WTC11 (cell line): ENCODE measurements at regions not wholly inside any gene's neighbourhood (a gene's known extent, or its start where the extent isn't known, plus 50 kb on each side); places are given as distances from the start of the nearest gene placed in this dataset.

Experiments used
- ATAC-seq: fragments of 200-7000 bp; cut with Tn5 transposase; 2 replicates; pipeline ENCODE4 v1.10.0; 2021; ENCODE audit warnings: mild to moderate bottlenecking, moderate library complexity
- CTCF ChIA-PET: fragments of 300-600 bp; sonication (Branson Sonifier 250); formaldehyde crosslinking; loops from one replicate; lab custom pipeline; 2021; ENCODE audit warnings: antibody characterized with exemption; lab: Charles Lee
- POLR2A ChIA-PET: fragments of 350-600 bp; sonication (Branson Sonifier 250); formaldehyde crosslinking; loops from one replicate; lab custom pipeline; 2021; ENCODE audit warnings: antibody characterized with exemption; lab: Charles Lee
- DNase-seq: peaks from one replicate; pipeline ENCODE4 v3.0.0; 2021; ENCODE audit warnings: low spot score
- H3K27ac Mint-ChIP-seq: 2 replicates; pipeline ENCODE4 v1.8.0; 2021; ENCODE audit warnings: mixed read lengths
- H3K27me3 Mint-ChIP-seq: 2 replicates; pipeline ENCODE4 v1.8.0; 2021; ENCODE audit warnings: low read depth, mild to moderate bottlenecking, moderate library complexity, mixed read lengths
- H3K36me3 Mint-ChIP-seq: 2 replicates; pipeline ENCODE4 v1.8.0; 2021; ENCODE audit warnings: mixed read lengths
- H3K4me1 Mint-ChIP-seq: 2 replicates; pipeline ENCODE4 v1.8.0; 2022; ENCODE audit warnings: mixed read lengths
- H3K4me3 Mint-ChIP-seq: 2 replicates; pipeline ENCODE4 v1.8.0; 2021; ENCODE audit warnings: mild to moderate bottlenecking, moderate library complexity, mixed read lengths
- H3K9me3 Mint-ChIP-seq: 2 replicates; pipeline ENCODE4 v1.8.0; 2021; ENCODE audit warnings: mixed read lengths
- ELF4 ChIP-seq: sonication (generic); formaldehyde crosslinking; IDR thresholded peaks from 2 replicates; pipeline ENCODE4 v1.8.1; 2022; ENCODE audit warnings: low read depth, mild to moderate bottlenecking, moderate library complexity, missing genetic modification reagents
- EMX1 ChIP-seq: fragments of 250-450 bp; sonication (Bioruptor Pico); IDR thresholded peaks from 2 replicates; pipeline ENCODE4 v1.8.0; 2021; ENCODE audit warnings: mild to moderate bottlenecking
- ETV6 ChIP-seq: sonication (generic); formaldehyde crosslinking; IDR thresholded peaks from 2 replicates; pipeline ENCODE4 v1.8.1; 2022; ENCODE audit warnings: mild to moderate bottlenecking, missing genetic modification reagents
- FOXJ3 ChIP-seq: sonication (generic); formaldehyde crosslinking; IDR thresholded peaks from 2 replicates; pipeline ENCODE4 v1.9.0; 2021; ENCODE audit warnings: missing genetic modification reagents, mild to moderate bottlenecking, borderline replicate concordance
- GABPB1 ChIP-seq: sonication (generic); formaldehyde crosslinking; IDR thresholded peaks from 2 replicates; pipeline ENCODE4 v1.8.1; 2023; ENCODE audit warnings: mild to moderate bottlenecking, missing genetic modification reagents
- JUN ChIP-seq: sonication (generic); formaldehyde crosslinking; IDR thresholded peaks from 2 replicates; pipeline ENCODE4 v1.8.0; 2023; ENCODE audit warnings: mild to moderate bottlenecking, missing genetic modification reagents
- MYBL2 ChIP-seq: sonication (generic); formaldehyde crosslinking; IDR thresholded peaks from 2 replicates; pipeline ENCODE4 v1.8.1; 2023; ENCODE audit warnings: mild to moderate bottlenecking, moderate library complexity, missing genetic modification reagents
- NFATC4 ChIP-seq: fragments of 250-450 bp; sonication (Bioruptor Pico); IDR thresholded peaks from 2 replicates; pipeline ENCODE4 v1.9.0; 2021; ENCODE audit warnings: mild to moderate bottlenecking
- NFE2L1 ChIP-seq: sonication (generic); formaldehyde crosslinking; IDR thresholded peaks from 2 replicates; pipeline ENCODE4 v1.8.1; 2023; ENCODE audit warnings: missing genetic modification reagents
- NR3C1 ChIP-seq: sonication (generic); formaldehyde crosslinking; conservative IDR thresholded peaks from 2 replicates; pipeline ENCODE4 v1.8.1; 2023; ENCODE audit warnings: low read depth, mild to moderate bottlenecking, missing genetic modification reagents
- PRRX2 ChIP-seq: fragments of 250-450 bp; sonication (Bioruptor Pico); IDR thresholded peaks from 2 replicates; pipeline ENCODE4 v1.8.0; 2021; ENCODE audit warnings: mild to moderate bottlenecking
- RORB ChIP-seq: fragments of 250-450 bp; sonication (Bioruptor Pico); IDR thresholded peaks from 2 replicates; pipeline ENCODE4 v1.9.0; 2021; ENCODE audit warnings: mild to moderate bottlenecking
- SMAD3 ChIP-seq: sonication (generic); formaldehyde crosslinking; IDR thresholded peaks from 2 replicates; pipeline ENCODE4 v1.8.0; 2022; ENCODE audit warnings: missing genetic modification reagents, mild to moderate bottlenecking, borderline replicate concordance
- TEAD1 ChIP-seq: sonication (generic); formaldehyde crosslinking; IDR thresholded peaks from 2 replicates; pipeline ENCODE4 v1.8.0; 2022; ENCODE audit warnings: mild to moderate bottlenecking, missing genetic modification reagents
- TP53 ChIP-seq: sonication (generic); formaldehyde crosslinking; IDR thresholded peaks from 2 replicates; pipeline ENCODE4 v1.8.1; 2023; ENCODE audit warnings: mild to moderate bottlenecking, missing genetic modification reagents
- ZNF121 ChIP-seq: sonication (generic); formaldehyde crosslinking; IDR thresholded peaks from 2 replicates; pipeline ENCODE4 v1.8.0; 2023; ENCODE audit warnings: missing genetic modification reagents
- ZNF263 ChIP-seq: sonication (generic); formaldehyde crosslinking; IDR thresholded peaks from 2 replicates; pipeline ENCODE4 v1.8.1; 2022; ENCODE audit warnings: low read depth, mild to moderate bottlenecking, moderate library complexity, missing genetic modification reagents
- ZNF671 ChIP-seq: fragments of 250-450 bp; sonication (Bioruptor Pico); IDR thresholded peaks from 2 replicates; pipeline ENCODE4 v1.8.0; 2021; ENCODE audit warnings: mild to moderate bottlenecking
- TF ChIP-seq, protein P1 (sequence below): fragments of 250-450 bp; sonication (Bioruptor Pico); IDR thresholded peaks from 2 replicates; pipeline ENCODE4 v1.9.0; 2021; ENCODE audit warnings: mild to moderate bottlenecking
- TF ChIP-seq, protein P2 (sequence below): fragments of 250-450 bp; sonication (Bioruptor Pico); IDR thresholded peaks from 2 replicates; pipeline ENCODE4 v1.9.0; 2021; ENCODE audit warnings: mild to moderate bottlenecking, borderline replicate concordance
- TF ChIP-seq, protein P3 (sequence below): sonication (generic); formaldehyde crosslinking; IDR thresholded peaks from 2 replicates; pipeline ENCODE4 v1.8.0; 2023; ENCODE audit warnings: missing genetic modification reagents
- TF ChIP-seq, protein P4 (sequence below): fragments of 250-450 bp; sonication (Bioruptor Pico); conservative IDR thresholded peaks from 2 replicates; pipeline ENCODE4 v1.9.0; 2021; ENCODE audit warnings: mild to moderate bottlenecking
- TF ChIP-seq, protein P5 (sequence below): fragments of 250-450 bp; sonication (Bioruptor Pico); IDR thresholded peaks from 2 replicates; pipeline ENCODE4 v2.1.2; 2022; ENCODE audit warnings: mild to moderate bottlenecking, moderate library complexity
- TF ChIP-seq, protein P6 (sequence below): sonication (generic); formaldehyde crosslinking; IDR thresholded peaks from 2 replicates; pipeline ENCODE4 v1.8.0; 2022; ENCODE audit warnings: mild to moderate bottlenecking, missing genetic modification reagents
- TF ChIP-seq, protein P7 (sequence below): sonication (generic); formaldehyde crosslinking; IDR thresholded peaks from 2 replicates; pipeline ENCODE4 v1.8.1; 2022; ENCODE audit warnings: low read depth, missing genetic modification reagents, borderline replicate concordance

DNA sequence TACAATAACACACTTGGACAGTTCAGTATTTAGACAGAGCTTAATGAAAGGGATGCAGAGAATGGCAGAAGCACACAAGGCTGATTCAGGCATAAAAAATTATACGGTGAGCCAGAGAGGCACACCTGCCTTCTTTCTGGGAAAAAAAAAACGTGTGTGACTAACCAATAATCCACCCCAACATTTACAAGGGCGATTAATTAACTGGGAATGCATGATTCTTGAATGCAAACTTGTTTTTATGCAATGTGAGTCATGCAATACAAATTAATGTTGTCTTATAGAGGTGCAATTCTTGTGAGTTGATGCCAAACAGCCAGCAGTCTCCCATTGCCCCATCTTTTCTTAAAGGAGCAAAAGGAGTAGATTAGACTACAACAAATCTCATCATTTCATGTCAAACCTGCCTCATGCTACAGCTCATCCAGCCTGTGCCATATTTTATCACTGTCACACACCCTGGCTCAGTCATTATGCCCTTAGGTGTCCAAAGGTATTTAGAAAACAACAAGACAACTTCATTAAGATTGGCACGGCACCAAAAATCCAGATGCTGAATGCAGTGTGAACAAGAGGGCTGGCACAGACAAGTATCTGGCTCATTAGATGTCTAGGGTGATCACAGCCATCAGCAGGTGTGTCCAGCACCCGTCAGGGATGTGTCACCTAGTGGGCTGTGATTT, 721.1 kb downstream of the EFNB2 start:
- CTCF ChIA-PET = no interaction called here
- Mint-ChIP-seq H3K27me3 (peaks cover 54% of the 10 kb centered on the region), H3K9me3 (peaks cover 2% of the 10 kb centered on the region; the same call in 1 of the 2 replicates), H3K36me3 (no peaks in the 10 kb centered on the region)
- ATAC-seq = no peak
- TF ChIP-seq NFATC4 (no peak), MYBL2 (CRISPR knock-in tag) (no peak), RORB (CRISPR knock-in tag) (no peak), ZNF671 (CRISPR knock-in tag) (no peak), PRRX2 (CRISPR knock-in tag) (no peak), NFE2L1 (CRISPR knock-in tag) (no peak), FOXJ3 (CRISPR knock-in tag) (no peak), ZNF121 (CRISPR knock-in tag) (no peak), NR3C1 (CRISPR knock-in tag) (no peak)
- TF ChIP-seq, protein P1, sequence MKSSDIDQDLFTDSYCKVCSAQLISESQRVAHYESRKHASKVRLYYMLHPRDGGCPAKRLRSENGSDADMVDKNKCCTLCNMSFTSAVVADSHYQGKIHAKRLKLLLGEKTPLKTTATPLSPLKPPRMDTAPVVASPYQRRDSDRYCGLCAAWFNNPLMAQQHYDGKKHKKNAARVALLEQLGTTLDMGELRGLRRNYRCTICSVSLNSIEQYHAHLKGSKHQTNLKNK = no peak
- TF ChIP-seq, all 79 proteins: peak for 0
- DNase-seq = no peak
- H3K27ac Mint-ChIP-seq = no peak overlapping the region
- H3K4me3 Mint-ChIP-seq = no peak overlapping the region
- H3K4me1 Mint-ChIP-seq = peaks cover 19% of the 10 kb centered on the region
- POLR2A ChIA-PET = no interaction called here

DNA sequence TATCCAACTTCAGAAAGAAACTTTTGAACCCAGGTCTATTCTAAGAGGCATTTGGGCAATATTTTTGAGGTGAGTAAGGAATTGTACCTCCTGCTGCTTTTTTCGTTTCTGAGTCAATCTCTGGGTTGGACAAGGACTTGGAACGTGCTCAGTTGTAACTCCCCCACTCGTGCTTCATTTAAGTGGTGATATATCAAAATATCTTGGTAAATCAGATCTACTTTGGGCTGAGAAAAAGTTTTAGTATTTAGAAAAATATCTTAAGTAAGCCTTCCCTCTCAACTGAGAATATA, 728.9 kb downstream of the EFNB2 start:
- CTCF ChIA-PET = no interaction called here
- TF ChIP-seq ZNF263 (CRISPR knock-in tag) (no peak), JUN (CRISPR knock-in tag) (no peak), GABPB1 (CRISPR knock-in tag) (no peak), TEAD1 (CRISPR knock-in tag) (no peak), ELF4 (CRISPR knock-in tag) (no peak), TP53 (no peak), MYBL2 (CRISPR knock-in tag) (no peak), NFATC4 (no peak), SMAD3 (CRISPR knock-in tag) (no peak), EMX1 (CRISPR knock-in tag) (no peak), NR3C1 (CRISPR knock-in tag) (no peak), ETV6 (CRISPR knock-in tag) (no peak), ZNF121 (CRISPR knock-in tag) (no peak)
- TF ChIP-seq, protein P2, sequence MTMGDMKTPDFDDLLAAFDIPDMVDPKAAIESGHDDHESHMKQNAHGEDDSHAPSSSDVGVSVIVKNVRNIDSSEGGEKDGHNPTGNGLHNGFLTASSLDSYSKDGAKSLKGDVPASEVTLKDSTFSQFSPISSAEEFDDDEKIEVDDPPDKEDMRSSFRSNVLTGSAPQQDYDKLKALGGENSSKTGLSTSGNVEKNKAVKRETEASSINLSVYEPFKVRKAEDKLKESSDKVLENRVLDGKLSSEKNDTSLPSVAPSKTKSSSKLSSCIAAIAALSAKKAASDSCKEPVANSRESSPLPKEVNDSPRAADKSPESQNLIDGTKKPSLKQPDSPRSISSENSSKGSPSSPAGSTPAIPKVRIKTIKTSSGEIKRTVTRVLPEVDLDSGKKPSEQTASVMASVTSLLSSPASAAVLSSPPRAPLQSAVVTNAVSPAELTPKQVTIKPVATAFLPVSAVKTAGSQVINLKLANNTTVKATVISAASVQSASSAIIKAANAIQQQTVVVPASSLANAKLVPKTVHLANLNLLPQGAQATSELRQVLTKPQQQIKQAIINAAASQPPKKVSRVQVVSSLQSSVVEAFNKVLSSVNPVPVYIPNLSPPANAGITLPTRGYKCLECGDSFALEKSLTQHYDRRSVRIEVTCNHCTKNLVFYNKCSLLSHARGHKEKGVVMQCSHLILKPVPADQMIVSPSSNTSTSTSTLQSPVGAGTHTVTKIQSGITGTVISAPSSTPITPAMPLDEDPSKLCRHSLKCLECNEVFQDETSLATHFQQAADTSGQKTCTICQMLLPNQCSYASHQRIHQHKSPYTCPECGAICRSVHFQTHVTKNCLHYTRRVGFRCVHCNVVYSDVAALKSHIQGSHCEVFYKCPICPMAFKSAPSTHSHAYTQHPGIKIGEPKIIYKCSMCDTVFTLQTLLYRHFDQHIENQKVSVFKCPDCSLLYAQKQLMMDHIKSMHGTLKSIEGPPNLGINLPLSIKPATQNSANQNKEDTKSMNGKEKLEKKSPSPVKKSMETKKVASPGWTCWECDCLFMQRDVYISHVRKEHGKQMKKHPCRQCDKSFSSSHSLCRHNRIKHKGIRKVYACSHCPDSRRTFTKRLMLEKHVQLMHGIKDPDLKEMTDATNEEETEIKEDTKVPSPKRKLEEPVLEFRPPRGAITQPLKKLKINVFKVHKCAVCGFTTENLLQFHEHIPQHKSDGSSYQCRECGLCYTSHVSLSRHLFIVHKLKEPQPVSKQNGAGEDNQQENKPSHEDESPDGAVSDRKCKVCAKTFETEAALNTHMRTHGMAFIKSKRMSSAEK (CRISPR knock-in tag) = no peak
- TF ChIP-seq, protein P3, sequence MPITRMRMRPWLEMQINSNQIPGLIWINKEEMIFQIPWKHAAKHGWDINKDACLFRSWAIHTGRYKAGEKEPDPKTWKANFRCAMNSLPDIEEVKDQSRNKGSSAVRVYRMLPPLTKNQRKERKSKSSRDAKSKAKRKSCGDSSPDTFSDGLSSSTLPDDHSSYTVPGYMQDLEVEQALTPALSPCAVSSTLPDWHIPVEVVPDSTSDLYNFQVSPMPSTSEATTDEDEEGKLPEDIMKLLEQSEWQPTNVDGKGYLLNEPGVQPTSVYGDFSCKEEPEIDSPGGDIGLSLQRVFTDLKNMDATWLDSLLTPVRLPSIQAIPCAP (CRISPR knock-in tag) = no peak
- TF ChIP-seq, protein P4, sequence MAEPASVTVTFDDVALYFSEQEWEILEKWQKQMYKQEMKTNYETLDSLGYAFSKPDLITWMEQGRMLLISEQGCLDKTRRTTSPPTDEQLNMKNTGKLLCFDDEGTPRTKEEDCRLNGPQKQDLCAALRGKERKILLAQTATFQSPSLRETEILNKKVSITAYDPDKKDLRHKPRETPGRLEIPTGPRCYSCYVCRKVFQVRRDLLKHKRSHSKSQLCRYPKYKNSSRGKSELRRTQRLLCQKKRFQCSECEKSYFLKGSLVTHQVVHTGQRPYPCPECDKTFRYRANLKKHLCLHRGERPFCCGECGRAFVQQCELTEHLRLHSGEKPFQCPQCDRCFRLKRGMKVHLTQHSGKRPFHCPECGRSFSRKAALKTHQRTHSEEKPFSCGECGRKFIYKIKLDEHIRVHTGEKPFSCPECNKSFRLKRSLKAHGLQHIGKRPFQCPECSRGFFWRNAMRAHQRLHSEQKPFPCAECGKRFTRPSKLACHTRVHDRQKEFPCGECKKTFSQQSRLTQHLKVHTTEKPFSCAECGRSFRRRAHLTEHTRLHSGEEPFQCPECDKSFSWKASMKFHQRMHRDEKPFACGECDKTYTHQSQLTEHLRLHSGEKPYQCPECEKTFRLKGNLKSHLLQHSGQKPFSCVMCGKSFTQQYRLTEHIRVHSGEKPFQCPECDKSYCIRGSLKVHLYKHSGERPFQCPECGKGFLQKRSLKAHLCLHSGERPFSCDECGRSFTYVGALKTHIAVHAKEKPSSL (CRISPR knock-in tag) = no peak
- TF ChIP-seq, protein P5, sequence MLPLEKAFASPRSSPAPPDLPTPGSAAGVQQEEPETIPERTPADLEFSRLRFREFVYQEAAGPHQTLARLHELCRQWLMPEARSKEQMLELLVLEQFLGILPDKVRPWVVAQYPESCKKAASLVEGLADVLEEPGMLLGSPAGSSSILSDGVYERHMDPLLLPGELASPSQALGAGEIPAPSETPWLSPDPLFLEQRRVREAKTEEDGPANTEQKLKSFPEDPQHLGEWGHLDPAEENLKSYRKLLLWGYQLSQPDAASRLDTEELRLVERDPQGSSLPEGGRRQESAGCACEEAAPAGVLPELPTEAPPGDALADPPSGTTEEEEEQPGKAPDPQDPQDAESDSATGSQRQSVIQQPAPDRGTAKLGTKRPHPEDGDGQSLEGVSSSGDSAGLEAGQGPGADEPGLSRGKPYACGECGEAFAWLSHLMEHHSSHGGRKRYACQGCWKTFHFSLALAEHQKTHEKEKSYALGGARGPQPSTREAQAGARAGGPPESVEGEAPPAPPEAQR (CRISPR knock-in tag) = no peak
- TF ChIP-seq, protein P6, sequence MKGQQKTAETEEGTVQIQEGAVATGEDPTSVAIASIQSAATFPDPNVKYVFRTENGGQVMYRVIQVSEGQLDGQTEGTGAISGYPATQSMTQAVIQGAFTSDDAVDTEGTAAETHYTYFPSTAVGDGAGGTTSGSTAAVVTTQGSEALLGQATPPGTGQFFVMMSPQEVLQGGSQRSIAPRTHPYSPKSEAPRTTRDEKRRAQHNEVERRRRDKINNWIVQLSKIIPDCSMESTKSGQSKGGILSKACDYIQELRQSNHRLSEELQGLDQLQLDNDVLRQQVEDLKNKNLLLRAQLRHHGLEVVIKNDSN = no peak
- TF ChIP-seq, protein P7, sequence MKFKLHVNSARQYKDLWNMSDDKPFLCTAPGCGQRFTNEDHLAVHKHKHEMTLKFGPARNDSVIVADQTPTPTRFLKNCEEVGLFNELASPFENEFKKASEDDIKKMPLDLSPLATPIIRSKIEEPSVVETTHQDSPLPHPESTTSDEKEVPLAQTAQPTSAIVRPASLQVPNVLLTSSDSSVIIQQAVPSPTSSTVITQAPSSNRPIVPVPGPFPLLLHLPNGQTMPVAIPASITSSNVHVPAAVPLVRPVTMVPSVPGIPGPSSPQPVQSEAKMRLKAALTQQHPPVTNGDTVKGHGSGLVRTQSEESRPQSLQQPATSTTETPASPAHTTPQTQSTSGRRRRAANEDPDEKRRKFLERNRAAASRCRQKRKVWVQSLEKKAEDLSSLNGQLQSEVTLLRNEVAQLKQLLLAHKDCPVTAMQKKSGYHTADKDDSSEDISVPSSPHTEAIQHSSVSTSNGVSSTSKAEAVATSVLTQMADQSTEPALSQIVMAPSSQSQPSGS (CRISPR knock-in tag) = no peak
- POLR2A ChIA-PET = no interaction called here
- H3K36me3 Mint-ChIP-seq = no peaks in the 10 kb centered on the region
- no peak overlapping the region for H3K27ac Mint-ChIP-seq
- peaks cover 15% of the 10 kb centered on the region for H3K9me3 Mint-ChIP-seq
- DNase-seq = no peak
- no peaks in the 10 kb centered on the region for H3K4me1 Mint-ChIP-seq
- no peak for ATAC-seq
- peaks cover 2% of the 10 kb centered on the region; the same call in 1 of the 2 replicates for H3K27me3 Mint-ChIP-seq
- no peak overlapping the region for H3K4me3 Mint-ChIP-seq
